ENCODE measurements at regions not wholly inside any gene's neighbourhood (a gene's known extent, or its start where the extent isn't known, plus 50 kb on each side); places are given as distances from the start of the nearest gene placed in this dataset.

DNA sequence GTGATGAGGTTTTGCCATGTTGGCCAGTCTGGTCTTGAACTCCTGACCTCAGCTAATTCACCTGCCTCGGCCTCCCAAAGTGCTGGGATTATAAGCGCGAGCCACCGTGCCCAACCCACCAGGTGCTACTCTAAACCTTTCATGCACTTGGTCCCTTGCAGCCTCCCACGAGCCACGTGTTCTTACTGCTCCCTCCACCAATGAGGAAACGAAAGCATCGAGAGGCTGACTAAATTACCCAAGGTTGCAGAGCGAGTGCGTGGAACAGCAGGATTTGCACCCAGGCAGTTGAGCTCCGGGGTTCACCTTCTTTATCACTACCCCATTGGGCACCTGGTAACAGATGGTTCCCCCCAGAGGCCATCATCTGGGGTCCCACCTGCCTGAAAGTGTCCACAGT is 208.3 kb downstream of the LY86 start:
- H3K27ac ChIP-seq: no peak overlapping the region
- intact Hi-C loops (cut with DNase I): no loop called here
- H3K4me3 ChIP-seq: no peak overlapping the region
- ATAC-seq: no peak
- no peak for TF ChIP-seq CTCF (IDR thresholded peaks at IDR 0.05)
- DNase-seq: no peak
- peaks cover 13% of the 10 kb centered on the region for H3K4me1 ChIP-seq
- H3K27me3 ChIP-seq (ENCODE audit: low read depth): no peaks in the 10 kb centered on the region
- H3K36me3 ChIP-seq: no peaks in the 10 kb centered on the region
- H3K9me3 ChIP-seq: no peaks in the 10 kb centered on the region

DNA sequence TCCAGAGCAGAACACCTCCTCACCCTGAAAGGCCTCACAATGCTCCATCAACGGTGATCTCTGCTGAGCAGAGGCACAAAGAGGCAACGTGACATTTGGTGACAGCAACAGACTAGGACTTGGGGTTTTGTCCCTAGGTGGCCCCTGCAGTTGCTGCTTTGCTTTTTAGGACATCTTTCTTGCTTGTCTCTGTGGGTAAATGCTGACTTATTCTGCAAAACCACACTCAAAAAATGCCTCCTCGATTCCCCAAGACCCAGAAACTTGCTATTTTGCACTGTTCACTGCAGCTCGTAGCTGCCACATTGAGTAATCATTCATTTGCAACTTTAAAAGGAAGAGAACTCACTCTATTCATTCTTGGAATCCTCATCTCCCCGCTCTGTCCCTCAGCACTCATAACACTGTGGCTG is 209.9 kb downstream of the LY86 start:
- no peak overlapping the region for H3K4me3 ChIP-seq
- peaks cover 14% of the 10 kb centered on the region for H3K4me1 ChIP-seq
- no peaks in the 10 kb centered on the region for H3K36me3 ChIP-seq
- TF ChIP-seq CTCF (IDR thresholded peaks at IDR 0.05): no peak
- intact Hi-C loops (cut with DNase I): no loop called here
- no peak for DNase-seq
- H3K27ac ChIP-seq: no peak overlapping the region
- no peaks in the 10 kb centered on the region for H3K9me3 ChIP-seq
- no peaks in the 10 kb centered on the region for H3K27me3 ChIP-seq (ENCODE audit: low read depth)
- no peak for ATAC-seq

- no peak overlapping the region for H3K27ac ChIP-seq
- DNase-seq: no peak
These were observed 212.4 kb downstream of the LY86 start for GRCh38 chr6:6801005-6801335.

GRCh38 chr6:6801635-6802218 is 213.2 kb downstream of the LY86 start:
- no peak for DNase-seq
- intact Hi-C loops (cut with DNase I): no loop called here
- Histone ChIP-seq H3K4me1 (peaks cover 25% of the 10 kb centered on the region), H3K9me3 (no peaks in the 10 kb centered on the region), H3K27me3 (ENCODE audit: low read depth) (no peaks in the 10 kb centered on the region), H3K27ac (no peak overlapping the region), H3K4me3 (no peak overlapping the region), H3K36me3 (no peaks in the 10 kb centered on the region)
- ATAC-seq: peak; percentile 31 to 60
- TF ChIP-seq CTCF (IDR thresholded peaks at IDR 0.05): no peak

More at GRCh38 chr6:6801005-6801335, 212.4 kb downstream of the LY86 start:
- intact Hi-C loops (cut with DNase I): no loop called here
- no peaks in the 10 kb centered on the region for H3K9me3 ChIP-seq
- TF ChIP-seq CTCF (IDR thresholded peaks at IDR 0.05): no peak
- ATAC-seq: no peak
- peaks cover 19% of the 10 kb centered on the region for H3K4me1 ChIP-seq
- H3K36me3 ChIP-seq: no peaks in the 10 kb centered on the region
- H3K27me3 ChIP-seq (ENCODE audit: low read depth): no peaks in the 10 kb centered on the region
- H3K4me3 ChIP-seq: peak overlapping the region; percentile 25

DNA sequence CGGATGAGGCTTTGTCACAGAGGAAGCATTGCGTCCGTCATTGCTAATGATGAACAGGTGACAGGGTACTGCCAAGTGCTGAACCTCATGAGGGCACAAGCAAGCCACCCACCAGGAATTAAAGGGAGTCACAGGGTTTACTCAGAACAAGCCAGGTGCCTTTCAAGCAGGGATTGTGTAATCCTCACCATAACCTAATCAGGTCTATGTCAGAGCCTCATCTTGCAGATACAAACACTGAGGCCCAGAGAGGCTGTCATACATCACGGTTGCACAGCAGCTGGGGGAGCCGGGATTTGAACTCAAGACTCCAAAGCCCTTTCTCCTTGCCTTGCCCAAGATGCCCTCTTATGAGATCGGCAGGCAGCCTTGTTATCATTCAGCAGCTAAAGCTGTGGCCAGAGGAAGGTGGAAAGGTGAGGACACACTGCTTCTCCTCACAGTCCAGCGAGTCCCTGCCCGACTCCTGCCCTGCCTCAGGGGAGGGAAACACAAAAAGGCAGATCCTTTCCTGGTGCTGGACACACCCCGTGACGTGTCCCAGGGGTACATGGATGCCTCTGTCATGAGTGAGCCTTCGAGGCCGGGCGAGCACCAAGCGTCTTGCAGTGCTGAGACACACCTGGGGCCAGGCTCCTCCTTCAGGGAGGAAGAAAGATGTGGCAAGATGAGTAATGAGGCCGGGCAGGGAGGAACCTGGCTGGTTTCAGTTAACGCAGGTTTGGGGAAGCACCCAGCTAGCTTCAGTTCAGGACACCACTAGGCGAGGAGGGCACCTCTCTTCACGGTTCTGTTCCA is 214.9 kb downstream of the LY86 start:
- intact Hi-C loops (cut with DNase I): no loop called here
- Histone ChIP-seq H3K27me3 (ENCODE audit: low read depth) (no peaks in the 10 kb centered on the region), H3K4me1 (peaks cover 24% of the 10 kb centered on the region), H3K27ac (no peak overlapping the region), H3K9me3 (no peaks in the 10 kb centered on the region), H3K36me3 (no peaks in the 10 kb centered on the region), H3K4me3 (no peak overlapping the region)
- TF ChIP-seq CTCF (IDR thresholded peaks at IDR 0.05): no peak
- peak in 1 of 2 donors; percentile 37 for ATAC-seq
- peak; percentile 70 for DNase-seq
